ENCODE measurements at regions not wholly inside any gene's neighbourhood (a gene's known extent, or its start where the extent isn't known, plus 50 kb on each side); places are given as distances from the start of the nearest gene placed in this dataset.

DNA sequence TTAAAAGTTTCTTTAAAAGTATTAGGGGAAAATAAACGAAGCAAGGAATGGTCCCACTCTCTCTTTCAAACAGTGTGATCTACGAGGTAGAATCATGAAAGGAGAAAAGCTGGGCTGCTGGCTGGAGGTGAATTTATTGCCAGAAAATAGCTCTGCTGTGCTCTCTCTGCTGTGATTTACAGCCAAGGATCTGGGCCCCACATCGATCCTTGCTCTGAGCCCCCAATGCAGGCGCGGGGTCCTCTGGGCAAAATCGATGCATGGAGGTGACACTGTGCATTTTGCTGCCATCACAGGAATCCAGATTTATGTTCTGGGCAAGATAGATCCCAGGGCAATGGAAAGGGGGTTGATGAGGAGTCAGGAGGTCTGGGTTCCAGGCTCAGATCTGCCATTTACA lies 91.0 kb upstream of the GPR26 start:
- ATAC-seq (ENCODE audit: insufficient read depth, low read depth) (no peak), DNase-seq (no peak)
- Histone ChIP-seq H2AFZ (ENCODE audit: low read depth, low read length) (no peak overlapping the region), H3K9ac (ENCODE audit: low read depth, low read length) (no peak overlapping the region), H3K9me3 (ENCODE audit: insufficient read depth, low read length, severe bottlenecking) (no peaks in the 10 kb centered on the region), H4K20me1 (ENCODE audit: insufficient read depth, low read length) (no peaks in the 10 kb centered on the region), H3K27me3 (ENCODE audit: insufficient read depth, low read length, poor library complexity) (peaks cover 14% of the 10 kb centered on the region), H3K4me2 (ENCODE audit: insufficient read depth, low read length) (no peak overlapping the region), H3K79me2 (ENCODE audit: insufficient read depth, low read length) (no peaks in the 10 kb centered on the region), H3K36me3 (ENCODE audit: insufficient read depth, low read length) (no peaks in the 10 kb centered on the region), H3K4me3 (ENCODE audit: low read depth in 1 of 2, low read length in 2 of 2) (no peak overlapping the region), H3K27ac (ENCODE audit: low read length) (no peak overlapping the region), H3K4me1 (ENCODE audit: insufficient read depth, low read length) (peaks cover 4% of the 10 kb centered on the region)
- TF ChIP-seq EZH2 (IDR thresholded peaks at IDR 0.05; ENCODE audit: borderline replicate concordance, low read depth, low read length, severe bottlenecking) (no peak), CTCF (IDR thresholded peaks at IDR 0.05; ENCODE audit: borderline replicate concordance, extremely low read depth, low read length, poor library complexity, severe bottlenecking) (no peak)

DNA sequence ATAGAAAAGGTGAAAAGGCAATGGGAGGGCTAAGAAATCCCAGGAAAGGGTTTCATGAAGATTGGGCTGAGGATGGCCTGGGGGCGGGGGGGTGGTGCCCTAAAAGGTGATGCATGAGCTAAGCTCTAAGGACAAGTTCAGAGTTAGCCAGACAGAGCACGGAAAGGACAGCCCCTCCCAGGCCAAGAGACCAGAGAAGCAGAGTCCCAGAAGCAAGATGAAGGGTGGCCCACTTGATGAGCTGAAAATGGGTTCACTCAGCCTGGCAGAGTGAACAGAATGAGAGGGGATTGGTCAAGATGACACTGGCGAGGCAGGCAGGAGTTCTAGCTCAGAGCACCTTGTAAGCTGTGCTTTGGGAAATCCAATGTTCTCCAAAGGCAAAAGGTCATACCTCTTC lies 89.4 kb upstream of the GPR26 start:
- TF ChIP-seq CTCF (IDR thresholded peaks at IDR 0.05; ENCODE audit: borderline replicate concordance, extremely low read depth, low read length, poor library complexity, severe bottlenecking) = no peak
- no peak for TF ChIP-seq EZH2 (IDR thresholded peaks at IDR 0.05; ENCODE audit: borderline replicate concordance, low read depth, low read length, severe bottlenecking)
- ATAC-seq (ENCODE audit: insufficient read depth, low read depth) (no peak), DNase-seq (no peak)
- no peak overlapping the region for H2AFZ ChIP-seq (ENCODE audit: low read depth, low read length)
- H3K9ac ChIP-seq (ENCODE audit: low read depth, low read length) = no peak overlapping the region
- no peak overlapping the region for H3K4me2 ChIP-seq (ENCODE audit: insufficient read depth, low read length)
- H3K9me3 ChIP-seq (ENCODE audit: insufficient read depth, low read length, severe bottlenecking) = no peaks in the 10 kb centered on the region
- peaks cover 4% of the 10 kb centered on the region for H3K4me1 ChIP-seq (ENCODE audit: insufficient read depth, low read length)
- H3K4me3 ChIP-seq (ENCODE audit: low read depth in 1 of 2, low read length in 2 of 2) = no peak overlapping the region
- H3K36me3 ChIP-seq (ENCODE audit: insufficient read depth, low read length) = no peaks in the 10 kb centered on the region
- H4K20me1 ChIP-seq (ENCODE audit: insufficient read depth, low read length) = no peaks in the 10 kb centered on the region
- no peaks in the 10 kb centered on the region for H3K79me2 ChIP-seq (ENCODE audit: insufficient read depth, low read length)
- no peak overlapping the region for H3K27ac ChIP-seq (ENCODE audit: low read length)
- peaks cover 19% of the 10 kb centered on the region for H3K27me3 ChIP-seq (ENCODE audit: insufficient read depth, low read length, poor library complexity)

GRCh38 chr10:123577921-123578461 lies 88.2 kb upstream of the GPR26 start:
- H3K4me1 ChIP-seq (ENCODE audit: insufficient read depth, low read length) = peaks cover 10% of the 10 kb centered on the region
- no peak for TF ChIP-seq EZH2 (IDR thresholded peaks at IDR 0.05; ENCODE audit: borderline replicate concordance, low read depth, low read length, severe bottlenecking)
- TF ChIP-seq CTCF (IDR thresholded peaks at IDR 0.05; ENCODE audit: borderline replicate concordance, extremely low read depth, low read length, poor library complexity, severe bottlenecking) = no peak
- no peak for DNase-seq

DNA sequence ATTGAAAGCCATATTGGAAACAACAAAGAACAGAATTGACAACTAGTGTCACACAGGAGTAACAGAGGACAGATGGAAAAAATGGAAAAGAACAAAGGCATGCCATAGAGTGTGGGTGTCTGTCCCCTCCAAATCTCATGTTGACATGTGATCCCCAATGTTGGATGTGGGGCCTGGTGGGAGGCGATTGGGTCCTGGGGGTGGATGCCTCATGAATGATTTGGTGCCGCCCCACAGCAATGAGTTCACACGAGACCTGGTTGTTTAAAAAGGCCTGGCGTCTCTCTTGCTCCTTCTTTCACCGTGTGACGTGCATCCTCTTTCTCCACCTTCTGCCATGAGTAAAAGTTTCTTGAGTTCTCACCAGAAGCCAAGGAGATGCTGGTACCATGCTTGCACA lies 87.4 kb upstream of the GPR26 start:
- no peak for TF ChIP-seq EZH2 (IDR thresholded peaks at IDR 0.05; ENCODE audit: borderline replicate concordance, low read depth, low read length, severe bottlenecking)
- no peak for TF ChIP-seq CTCF (IDR thresholded peaks at IDR 0.05; ENCODE audit: borderline replicate concordance, extremely low read depth, low read length, poor library complexity, severe bottlenecking)
- Histone ChIP-seq H4K20me1 (ENCODE audit: insufficient read depth, low read length) (no peaks in the 10 kb centered on the region), H3K4me2 (ENCODE audit: insufficient read depth, low read length) (no peak overlapping the region), H3K79me2 (ENCODE audit: insufficient read depth, low read length) (no peaks in the 10 kb centered on the region), H3K36me3 (ENCODE audit: insufficient read depth, low read length) (no peaks in the 10 kb centered on the region), H3K9ac (ENCODE audit: low read depth, low read length) (no peak overlapping the region), H2AFZ (ENCODE audit: low read depth, low read length) (no peak overlapping the region), H3K27ac (ENCODE audit: low read length) (no peak overlapping the region), H3K4me1 (ENCODE audit: insufficient read depth, low read length) (peaks cover 10% of the 10 kb centered on the region), H3K27me3 (ENCODE audit: insufficient read depth, low read length, poor library complexity) (peaks cover 14% of the 10 kb centered on the region), H3K4me3 (ENCODE audit: low read depth in 1 of 2, low read length in 2 of 2) (no peak overlapping the region), H3K9me3 (ENCODE audit: insufficient read depth, low read length, severe bottlenecking) (no peaks in the 10 kb centered on the region)
- ATAC-seq (ENCODE audit: insufficient read depth, low read depth) (no peak), DNase-seq (no peak)

More at GRCh38 chr10:123577921-123578461, 88.2 kb upstream of the GPR26 start:
- no peak for ATAC-seq (ENCODE audit: insufficient read depth, low read depth)
- Histone ChIP-seq H3K4me2 (ENCODE audit: insufficient read depth, low read length) (no peak overlapping the region), H3K27me3 (ENCODE audit: insufficient read depth, low read length, poor library complexity) (peaks cover 14% of the 10 kb centered on the region), H3K79me2 (ENCODE audit: insufficient read depth, low read length) (no peaks in the 10 kb centered on the region), H3K9me3 (ENCODE audit: insufficient read depth, low read length, severe bottlenecking) (no peaks in the 10 kb centered on the region), H2AFZ (ENCODE audit: low read depth, low read length) (no peak overlapping the region), H3K27ac (ENCODE audit: low read length) (no peak overlapping the region), H3K36me3 (ENCODE audit: insufficient read depth, low read length) (no peaks in the 10 kb centered on the region), H3K4me3 (ENCODE audit: low read depth in 1 of 2, low read length in 2 of 2) (no peak overlapping the region), H4K20me1 (ENCODE audit: insufficient read depth, low read length) (no peaks in the 10 kb centered on the region), H3K9ac (ENCODE audit: low read depth, low read length) (no peak overlapping the region)

Data from DND-41 (cell line).